Kidney (tissue), 13 donors: ENCODE measurements at regions not wholly inside any gene's neighbourhood (a gene's known extent, or its start where the extent isn't known, plus 50 kb on each side); places are given as distances from the start of the nearest gene placed in this dataset.

Source experiments
- DNase-seq, 5 donors: peaks; one replicate each; pipeline ENCODE4 v3.0.0-alpha.2; 2013 to 2020
- FAIRE-seq: peaks from 2 replicates; lab custom pipeline; 2012; peaks lifted over from hg19 to GRCh38; lab: Jason Lieb, UNC
- H3K27ac ChIP-seq, 2 donors: one replicate each; pipeline ENCODE4 v1.7.0; 2013; ENCODE audit warnings: low read depth in 2 of 2, low read length in 2 of 2, inconsistent platforms in 1 of 2
- H3K27me3 ChIP-seq: one replicate; pipeline ENCODE4 v1.7.1; 2013; ENCODE audit warnings: low read length, inconsistent platforms; ENCODE audit not compliant: control insufficient read depth, insufficient read depth
- H3K36me3 ChIP-seq, 3 donors: one replicate each; pipeline versions ENCODE4 v1.7.0 to v1.7.1; 2013; ENCODE audit warnings: low read length in 3 of 3, control low read depth in 1 of 3, inconsistent platforms in 1 of 3; ENCODE audit not compliant: insufficient read depth in 3 of 3, control insufficient read depth in 2 of 3
- H3K4me1 ChIP-seq, 3 donors: one replicate each; pipeline versions ENCODE4 v1.7.0 to v1.7.1; 2013; ENCODE audit warnings: low read length in 3 of 3, inconsistent platforms in 1 of 3, low read depth in 1 of 3; ENCODE audit not compliant: control insufficient read depth in 2 of 3, insufficient read depth in 2 of 3
- H3K4me3 ChIP-seq, 3 donors: one replicate each; pipeline versions ENCODE4 v1.7.0 to v1.8.1; 2013; ENCODE audit warnings: low read length in 3 of 3, control low read depth in 1 of 3, inconsistent platforms in 1 of 3
- H3K9ac ChIP-seq, 3 donors: one replicate each; pipeline versions ENCODE4 v1.7.0 to v1.7.1; 2013; ENCODE audit warnings: low read length in 3 of 3, control low read depth in 1 of 3, inconsistent platforms in 1 of 3
- H3K9me3 ChIP-seq, 3 donors: one replicate each; pipeline versions ENCODE4 v1.7.0 to v1.7.1; 2013; ENCODE audit warnings: low read length in 3 of 3, control low read depth in 1 of 3, inconsistent platforms in 1 of 3; ENCODE audit not compliant: control insufficient read depth in 2 of 3, insufficient read depth in 1 of 3
- CTCF ChIP-seq: IDR thresholded peaks from 3 replicates; pipeline ENCODE4 v1.5.1; 2012; ENCODE audit warnings: mild to moderate bottlenecking, moderate library complexity, borderline replicate concordance; ENCODE audit not compliant: insufficient read depth; ENCODE audit errors: extremely low read depth
- intact Hi-C: fragments of 100-400 bp; cut with DNase I; formaldehyde crosslinking; loops from one replicate; pipeline ENCODE4 v1.11.1; 2022
- donor health status: control.
- donor health status: control.
- donor health status: control.
- donor health status: control.
- donor health status: control.
- donor health status: DM: yes; HTN: yes; CAD: no.
- donor health status: Normal renal cell carcinoma (clear cell type).

GRCh38 chr2:199677881-199678280 lies 173.1 kb downstream of the FTCDNL1 start:
- DNase-seq (no peak), FAIRE-seq (no peak)
- no peak for TF ChIP-seq CTCF
- H3K4me1 ChIP-seq = no peaks in the 10 kb centered on the region
- no peaks in the 10 kb centered on the region for H3K27me3 ChIP-seq
- intact Hi-C loops = no loop called here
- H3K9ac ChIP-seq = no peak overlapping the region
- H3K9me3 ChIP-seq = no peaks in the 10 kb centered on the region
- no peak overlapping the region for H3K27ac ChIP-seq
- no peaks in the 10 kb centered on the region for H3K36me3 ChIP-seq
- H3K4me3 ChIP-seq = no peak overlapping the region

GRCh38 chr2:199668645-199669044 lies 182.3 kb downstream of the FTCDNL1 start:
- DNase-seq (no peak), FAIRE-seq (no peak)
- Histone ChIP-seq H3K9ac (no peak overlapping the region), H3K36me3 (no peaks in the 10 kb centered on the region), H3K4me1 (no peaks in the 10 kb centered on the region), H3K4me3 (no peak overlapping the region), H3K27ac (no peak overlapping the region), H3K27me3 (no peaks in the 10 kb centered on the region), H3K9me3 (no peaks in the 10 kb centered on the region)
- intact Hi-C loops = no loop called here
- no peak for TF ChIP-seq CTCF

- Histone ChIP-seq H3K4me1 (no peaks in the 10 kb centered on the region), H3K4me3 (no peak overlapping the region), H3K27me3 (no peaks in the 10 kb centered on the region), H3K9me3 (no peaks in the 10 kb centered on the region), H3K9ac (no peak overlapping the region), H3K36me3 (no peaks in the 10 kb centered on the region), H3K27ac (no peak overlapping the region)
- no peak for FAIRE-seq
- no peak for TF ChIP-seq CTCF
- intact Hi-C loops = no loop called here
- DNase-seq = no peak
Measured at GRCh38 chr2:199663157-199663556, 187.8 kb downstream of the FTCDNL1 start.

- H3K4me1 ChIP-seq = no peaks in the 10 kb centered on the region
- no peak overlapping the region for H3K9ac ChIP-seq
- no peak overlapping the region for H3K27ac ChIP-seq
- H3K9me3 ChIP-seq = no peaks in the 10 kb centered on the region
- H3K4me3 ChIP-seq = no peak overlapping the region
- TF ChIP-seq CTCF = no peak
- H3K36me3 ChIP-seq = no peaks in the 10 kb centered on the region
- no peak for FAIRE-seq
- no peak for DNase-seq
- no peaks in the 10 kb centered on the region for H3K27me3 ChIP-seq
- intact Hi-C loops = no loop called here
Measured at GRCh38 chr2:199662255-199662654, 188.7 kb downstream of the FTCDNL1 start.
